Sigmoid colon (tissue), 4 donors: ENCODE measurements at regions not wholly inside any gene's neighbourhood (a gene's known extent, or its start where the extent isn't known, plus 50 kb on each side); places are given as distances from the start of the nearest gene placed in this dataset.

ENCODE experiments used
- CTCF ChIP-seq, 4 experiments: fragments of 450-650 bp in 3 of 4; fragments of 200-600 bp in 1 of 4; IDR thresholded peaks; one replicate each; pipeline ENCODE4 v1.5.1; 2016 to 2019; ENCODE audit warnings: antibody characterized with exemption in 4 of 4, mild to moderate bottlenecking in 3 of 4, moderate library complexity in 2 of 4
- EP300 ChIP-seq, 4 donors: sonication (generic); formaldehyde crosslinking; IDR thresholded peaks; one replicate each; pipeline ENCODE4 v1.6.1; 2017; ENCODE audit warnings: antibody characterized with exemption in 4 of 4
- POLR2A ChIP-seq, 2 donors: fragments of 450-650 bp; IDR thresholded peaks; one replicate each; pipeline ENCODE4 v1.6.1; 2016; ENCODE audit warnings: antibody characterized with exemption in 2 of 2, mild to moderate bottlenecking in 2 of 2, moderate library complexity in 2 of 2
- POLR2AphosphoS5 ChIP-seq, 4 donors: sonication (generic); formaldehyde crosslinking; IDR thresholded peaks; one replicate each; pipeline ENCODE4 v1.6.1; 2017; ENCODE audit warnings: antibody characterized with exemption in 4 of 4

DNA sequence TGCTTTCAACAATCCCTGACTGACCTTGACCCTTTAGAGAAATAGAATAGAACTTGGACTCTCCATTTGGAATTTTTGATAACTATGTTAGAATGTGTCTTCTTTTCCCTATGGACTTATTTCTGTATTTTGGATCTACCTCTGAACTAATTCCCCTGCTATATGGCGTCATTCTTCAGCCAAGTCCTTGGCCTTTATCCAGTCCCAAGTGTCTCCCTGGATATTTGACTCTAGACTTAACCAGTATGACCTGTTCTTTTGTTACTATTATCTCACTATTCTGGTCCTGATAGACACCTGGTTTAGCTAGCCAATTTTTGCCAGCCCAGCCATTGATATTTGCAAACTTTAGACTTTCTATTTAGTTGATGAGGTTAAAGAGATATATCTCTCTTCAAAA, 186.8 kb downstream of the KCNS3 start:
- TF ChIP-seq POLR2A (IDR thresholded peaks at IDR 0.05) (no peak), CTCF (IDR thresholded peaks at IDR 0.05) (no peak), EP300 (IDR thresholded peaks at IDR 0.05) (no peak), POLR2AphosphoS5 (IDR thresholded peaks at IDR 0.05) (no peak)
